ENCODE measurements at regions not wholly inside any gene's neighbourhood (a gene's known extent, or its start where the extent isn't known, plus 50 kb on each side); places are given as distances from the start of the nearest gene placed in this dataset.

DNA sequence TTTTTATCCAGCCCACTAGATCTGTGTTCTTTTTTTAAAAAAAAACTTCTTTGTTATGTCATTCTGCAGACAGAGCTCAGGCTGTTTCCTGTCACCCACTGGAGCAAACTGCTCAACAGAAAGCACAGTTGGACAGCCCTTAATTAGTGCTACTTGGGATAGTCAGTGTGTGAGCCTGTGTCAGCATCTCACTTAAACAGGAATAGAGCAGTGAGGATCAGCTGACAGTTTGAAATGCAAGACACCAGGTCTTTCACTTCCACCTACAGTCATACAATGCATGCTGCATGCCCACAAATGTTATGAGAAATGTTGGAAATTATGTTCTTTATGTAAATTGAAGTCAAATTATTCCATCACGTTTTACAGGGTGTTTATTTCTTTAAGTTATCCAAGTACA is 174.9 kb downstream of the NR4A2 start:
- no peak for DNase-seq (ENCODE audit: low spot score)
- H3K4me3 Mint-ChIP-seq, result no peak overlapping the region
- H3K27ac Mint-ChIP-seq, result no peak overlapping the region

DNA sequence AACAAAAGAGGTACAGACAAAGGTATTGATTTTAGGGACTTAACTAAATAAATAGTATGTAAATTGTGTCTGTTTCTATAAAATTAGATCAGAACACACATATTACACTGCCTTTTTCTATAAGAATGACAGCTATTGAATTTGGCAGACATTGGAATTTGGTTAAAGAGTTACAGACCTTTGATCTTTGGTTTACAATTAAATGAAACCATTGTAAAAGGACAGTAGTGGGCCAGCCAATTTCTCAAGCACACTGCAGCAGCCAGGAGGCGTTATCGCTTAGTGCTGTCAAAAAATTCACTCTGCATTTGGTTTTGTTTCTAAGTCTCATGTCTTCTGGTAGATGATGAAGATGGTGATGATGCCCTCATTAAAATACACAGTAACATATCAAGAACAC is 175.9 kb downstream of the NR4A2 start:
- no peak overlapping the region for H3K4me3 Mint-ChIP-seq
- TF ChIP-seq, protein P1, sequence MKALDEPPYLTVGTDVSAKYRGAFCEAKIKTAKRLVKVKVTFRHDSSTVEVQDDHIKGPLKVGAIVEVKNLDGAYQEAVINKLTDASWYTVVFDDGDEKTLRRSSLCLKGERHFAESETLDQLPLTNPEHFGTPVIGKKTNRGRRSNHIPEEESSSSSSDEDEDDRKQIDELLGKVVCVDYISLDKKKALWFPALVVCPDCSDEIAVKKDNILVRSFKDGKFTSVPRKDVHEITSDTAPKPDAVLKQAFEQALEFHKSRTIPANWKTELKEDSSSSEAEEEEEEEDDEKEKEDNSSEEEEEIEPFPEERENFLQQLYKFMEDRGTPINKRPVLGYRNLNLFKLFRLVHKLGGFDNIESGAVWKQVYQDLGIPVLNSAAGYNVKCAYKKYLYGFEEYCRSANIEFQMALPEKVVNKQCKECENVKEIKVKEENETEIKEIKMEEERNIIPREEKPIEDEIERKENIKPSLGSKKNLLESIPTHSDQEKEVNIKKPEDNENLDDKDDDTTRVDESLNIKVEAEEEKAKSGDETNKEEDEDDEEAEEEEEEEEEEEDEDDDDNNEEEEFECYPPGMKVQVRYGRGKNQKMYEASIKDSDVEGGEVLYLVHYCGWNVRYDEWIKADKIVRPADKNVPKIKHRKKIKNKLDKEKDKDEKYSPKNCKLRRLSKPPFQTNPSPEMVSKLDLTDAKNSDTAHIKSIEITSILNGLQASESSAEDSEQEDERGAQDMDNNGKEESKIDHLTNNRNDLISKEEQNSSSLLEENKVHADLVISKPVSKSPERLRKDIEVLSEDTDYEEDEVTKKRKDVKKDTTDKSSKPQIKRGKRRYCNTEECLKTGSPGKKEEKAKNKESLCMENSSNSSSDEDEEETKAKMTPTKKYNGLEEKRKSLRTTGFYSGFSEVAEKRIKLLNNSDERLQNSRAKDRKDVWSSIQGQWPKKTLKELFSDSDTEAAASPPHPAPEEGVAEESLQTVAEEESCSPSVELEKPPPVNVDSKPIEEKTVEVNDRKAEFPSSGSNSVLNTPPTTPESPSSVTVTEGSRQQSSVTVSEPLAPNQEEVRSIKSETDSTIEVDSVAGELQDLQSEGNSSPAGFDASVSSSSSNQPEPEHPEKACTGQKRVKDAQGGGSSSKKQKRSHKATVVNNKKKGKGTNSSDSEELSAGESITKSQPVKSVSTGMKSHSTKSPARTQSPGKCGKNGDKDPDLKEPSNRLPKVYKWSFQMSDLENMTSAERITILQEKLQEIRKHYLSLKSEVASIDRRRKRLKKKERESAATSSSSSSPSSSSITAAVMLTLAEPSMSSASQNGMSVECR (CRISPR knock-in tag; IDR thresholded peaks at IDR 0.05; ENCODE audit: borderline replicate concordance), result no peak
- TF ChIP-seq JUN (CRISPR knock-in tag; IDR thresholded peaks at IDR 0.05) (no peak), SP1 (CRISPR knock-in tag; conservative IDR thresholded peaks at IDR 0.05) (no peak), GABPB1 (CRISPR knock-in tag; IDR thresholded peaks at IDR 0.05) (no peak), TCF7 (CRISPR knock-in tag; IDR thresholded peaks at IDR 0.05; ENCODE audit: low read depth) (no peak), ESRRA (CRISPR knock-in tag; IDR thresholded peaks at IDR 0.05; ENCODE audit: borderline replicate concordance) (no peak), IRF2 (CRISPR knock-in tag; IDR thresholded peaks at IDR 0.05; ENCODE audit: borderline replicate concordance, low read depth) (no peak), EMX1 (CRISPR knock-in tag; IDR thresholded peaks at IDR 0.05) (no peak)
- TF ChIP-seq, protein P2, sequence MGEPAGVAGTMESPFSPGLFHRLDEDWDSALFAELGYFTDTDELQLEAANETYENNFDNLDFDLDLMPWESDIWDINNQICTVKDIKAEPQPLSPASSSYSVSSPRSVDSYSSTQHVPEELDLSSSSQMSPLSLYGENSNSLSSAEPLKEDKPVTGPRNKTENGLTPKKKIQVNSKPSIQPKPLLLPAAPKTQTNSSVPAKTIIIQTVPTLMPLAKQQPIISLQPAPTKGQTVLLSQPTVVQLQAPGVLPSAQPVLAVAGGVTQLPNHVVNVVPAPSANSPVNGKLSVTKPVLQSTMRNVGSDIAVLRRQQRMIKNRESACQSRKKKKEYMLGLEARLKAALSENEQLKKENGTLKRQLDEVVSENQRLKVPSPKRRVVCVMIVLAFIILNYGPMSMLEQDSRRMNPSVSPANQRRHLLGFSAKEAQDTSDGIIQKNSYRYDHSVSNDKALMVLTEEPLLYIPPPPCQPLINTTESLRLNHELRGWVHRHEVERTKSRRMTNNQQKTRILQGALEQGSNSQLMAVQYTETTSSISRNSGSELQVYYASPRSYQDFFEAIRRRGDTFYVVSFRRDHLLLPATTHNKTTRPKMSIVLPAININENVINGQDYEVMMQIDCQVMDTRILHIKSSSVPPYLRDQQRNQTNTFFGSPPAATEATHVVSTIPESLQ (CRISPR knock-in tag; IDR thresholded peaks at IDR 0.05), result no peak
- TF ChIP-seq, protein P3, sequence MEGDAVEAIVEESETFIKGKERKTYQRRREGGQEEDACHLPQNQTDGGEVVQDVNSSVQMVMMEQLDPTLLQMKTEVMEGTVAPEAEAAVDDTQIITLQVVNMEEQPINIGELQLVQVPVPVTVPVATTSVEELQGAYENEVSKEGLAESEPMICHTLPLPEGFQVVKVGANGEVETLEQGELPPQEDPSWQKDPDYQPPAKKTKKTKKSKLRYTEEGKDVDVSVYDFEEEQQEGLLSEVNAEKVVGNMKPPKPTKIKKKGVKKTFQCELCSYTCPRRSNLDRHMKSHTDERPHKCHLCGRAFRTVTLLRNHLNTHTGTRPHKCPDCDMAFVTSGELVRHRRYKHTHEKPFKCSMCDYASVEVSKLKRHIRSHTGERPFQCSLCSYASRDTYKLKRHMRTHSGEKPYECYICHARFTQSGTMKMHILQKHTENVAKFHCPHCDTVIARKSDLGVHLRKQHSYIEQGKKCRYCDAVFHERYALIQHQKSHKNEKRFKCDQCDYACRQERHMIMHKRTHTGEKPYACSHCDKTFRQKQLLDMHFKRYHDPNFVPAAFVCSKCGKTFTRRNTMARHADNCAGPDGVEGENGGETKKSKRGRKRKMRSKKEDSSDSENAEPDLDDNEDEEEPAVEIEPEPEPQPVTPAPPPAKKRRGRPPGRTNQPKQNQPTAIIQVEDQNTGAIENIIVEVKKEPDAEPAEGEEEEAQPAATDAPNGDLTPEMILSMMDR (IDR thresholded peaks at IDR 0.05), result no peak
- TF ChIP-seq, protein P4, sequence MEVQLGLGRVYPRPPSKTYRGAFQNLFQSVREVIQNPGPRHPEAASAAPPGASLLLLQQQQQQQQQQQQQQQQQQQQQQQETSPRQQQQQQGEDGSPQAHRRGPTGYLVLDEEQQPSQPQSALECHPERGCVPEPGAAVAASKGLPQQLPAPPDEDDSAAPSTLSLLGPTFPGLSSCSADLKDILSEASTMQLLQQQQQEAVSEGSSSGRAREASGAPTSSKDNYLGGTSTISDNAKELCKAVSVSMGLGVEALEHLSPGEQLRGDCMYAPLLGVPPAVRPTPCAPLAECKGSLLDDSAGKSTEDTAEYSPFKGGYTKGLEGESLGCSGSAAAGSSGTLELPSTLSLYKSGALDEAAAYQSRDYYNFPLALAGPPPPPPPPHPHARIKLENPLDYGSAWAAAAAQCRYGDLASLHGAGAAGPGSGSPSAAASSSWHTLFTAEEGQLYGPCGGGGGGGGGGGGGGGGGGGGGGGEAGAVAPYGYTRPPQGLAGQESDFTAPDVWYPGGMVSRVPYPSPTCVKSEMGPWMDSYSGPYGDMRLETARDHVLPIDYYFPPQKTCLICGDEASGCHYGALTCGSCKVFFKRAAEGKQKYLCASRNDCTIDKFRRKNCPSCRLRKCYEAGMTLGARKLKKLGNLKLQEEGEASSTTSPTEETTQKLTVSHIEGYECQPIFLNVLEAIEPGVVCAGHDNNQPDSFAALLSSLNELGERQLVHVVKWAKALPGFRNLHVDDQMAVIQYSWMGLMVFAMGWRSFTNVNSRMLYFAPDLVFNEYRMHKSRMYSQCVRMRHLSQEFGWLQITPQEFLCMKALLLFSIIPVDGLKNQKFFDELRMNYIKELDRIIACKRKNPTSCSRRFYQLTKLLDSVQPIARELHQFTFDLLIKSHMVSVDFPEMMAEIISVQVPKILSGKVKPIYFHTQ (CRISPR knock-in tag; IDR thresholded peaks at IDR 0.05), result no peak

More for the DNA sequence above, 174.9 kb downstream of the NR4A2 start:
- ChIA-PET POLR2A (no interaction called here), CTCF (interaction anchor here (0.6 to 1.3 kb wide), 2 partner anchors 116 to 162 kb away, joined by 3 to 4 read pairs; no protein-coding TSS in a partner anchor)
- TF ChIP-seq, protein P2 (CRISPR knock-in tag; IDR thresholded peaks at IDR 0.05), result no peak
- TF ChIP-seq, protein P5, sequence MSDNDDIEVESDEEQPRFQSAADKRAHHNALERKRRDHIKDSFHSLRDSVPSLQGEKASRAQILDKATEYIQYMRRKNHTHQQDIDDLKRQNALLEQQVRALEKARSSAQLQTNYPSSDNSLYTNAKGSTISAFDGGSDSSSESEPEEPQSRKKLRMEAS (CRISPR knock-in tag; IDR thresholded peaks at IDR 0.05), result no peak
- TF ChIP-seq FOXJ3 (CRISPR knock-in tag; IDR thresholded peaks at IDR 0.05; ENCODE audit: borderline replicate concordance) (no peak), OVOL2 (CRISPR knock-in tag; IDR thresholded peaks at IDR 0.05; ENCODE audit: borderline replicate concordance) (no peak), RELA (CRISPR knock-in tag; IDR thresholded peaks at IDR 0.05; ENCODE audit: borderline replicate concordance) (no peak), GTF2I (CRISPR knock-in tag; conservative IDR thresholded peaks at IDR 0.05) (no peak)
- TF ChIP-seq, protein P6, sequence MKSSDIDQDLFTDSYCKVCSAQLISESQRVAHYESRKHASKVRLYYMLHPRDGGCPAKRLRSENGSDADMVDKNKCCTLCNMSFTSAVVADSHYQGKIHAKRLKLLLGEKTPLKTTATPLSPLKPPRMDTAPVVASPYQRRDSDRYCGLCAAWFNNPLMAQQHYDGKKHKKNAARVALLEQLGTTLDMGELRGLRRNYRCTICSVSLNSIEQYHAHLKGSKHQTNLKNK (CRISPR knock-in tag; IDR thresholded peaks at IDR 0.05), result no peak
- TF ChIP-seq, protein P7, sequence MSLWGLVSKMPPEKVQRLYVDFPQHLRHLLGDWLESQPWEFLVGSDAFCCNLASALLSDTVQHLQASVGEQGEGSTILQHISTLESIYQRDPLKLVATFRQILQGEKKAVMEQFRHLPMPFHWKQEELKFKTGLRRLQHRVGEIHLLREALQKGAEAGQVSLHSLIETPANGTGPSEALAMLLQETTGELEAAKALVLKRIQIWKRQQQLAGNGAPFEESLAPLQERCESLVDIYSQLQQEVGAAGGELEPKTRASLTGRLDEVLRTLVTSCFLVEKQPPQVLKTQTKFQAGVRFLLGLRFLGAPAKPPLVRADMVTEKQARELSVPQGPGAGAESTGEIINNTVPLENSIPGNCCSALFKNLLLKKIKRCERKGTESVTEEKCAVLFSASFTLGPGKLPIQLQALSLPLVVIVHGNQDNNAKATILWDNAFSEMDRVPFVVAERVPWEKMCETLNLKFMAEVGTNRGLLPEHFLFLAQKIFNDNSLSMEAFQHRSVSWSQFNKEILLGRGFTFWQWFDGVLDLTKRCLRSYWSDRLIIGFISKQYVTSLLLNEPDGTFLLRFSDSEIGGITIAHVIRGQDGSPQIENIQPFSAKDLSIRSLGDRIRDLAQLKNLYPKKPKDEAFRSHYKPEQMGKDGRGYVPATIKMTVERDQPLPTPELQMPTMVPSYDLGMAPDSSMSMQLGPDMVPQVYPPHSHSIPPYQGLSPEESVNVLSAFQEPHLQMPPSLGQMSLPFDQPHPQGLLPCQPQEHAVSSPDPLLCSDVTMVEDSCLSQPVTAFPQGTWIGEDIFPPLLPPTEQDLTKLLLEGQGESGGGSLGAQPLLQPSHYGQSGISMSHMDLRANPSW (CRISPR knock-in tag; conservative IDR thresholded peaks at IDR 0.05; ENCODE audit: low read depth), result no peak
- Mint-ChIP-seq H3K4me1 (peaks cover 49% of the 10 kb centered on the region), H3K36me3 (no peaks in the 10 kb centered on the region), H3K27me3 (ENCODE audit: low read depth) (no peaks in the 10 kb centered on the region), H3K9me3 (no peaks in the 10 kb centered on the region)
- ATAC-seq, result peak; percentile 70

More for the DNA sequence above, 175.9 kb downstream of the NR4A2 start:
- Mint-ChIP-seq H3K27me3 (ENCODE audit: low read depth) (no peaks in the 10 kb centered on the region), H3K36me3 (no peaks in the 10 kb centered on the region), H3K4me1 (peaks cover 49% of the 10 kb centered on the region), H3K9me3 (no peaks in the 10 kb centered on the region), H3K27ac (no peak overlapping the region)
- peak; percentile 54 for ATAC-seq
- ChIA-PET POLR2A (no interaction called here), CTCF (interaction anchor here (1.0 kb wide), 1 partner anchor 150 kb away, joined by 3 read pairs; no protein-coding TSS in a partner anchor)
- DNase-seq (ENCODE audit: low spot score), result no peak
